HG03565 (cell line): ENCODE measurements at regions not wholly inside any gene's neighbourhood (a gene's known extent, or its start where the extent isn't known, plus 50 kb on each side); places are given as distances from the start of the nearest gene placed in this dataset.

Experiments used
- ATAC-seq: cut with Tn5 transposase; IDR thresholded peaks from one replicate; pipeline ENCODE4 v1.9.1; 2021; ENCODE audit warnings: mild to moderate bottlenecking, moderate library complexity; ENCODE audit not compliant: unreplicated experiment

DNA sequence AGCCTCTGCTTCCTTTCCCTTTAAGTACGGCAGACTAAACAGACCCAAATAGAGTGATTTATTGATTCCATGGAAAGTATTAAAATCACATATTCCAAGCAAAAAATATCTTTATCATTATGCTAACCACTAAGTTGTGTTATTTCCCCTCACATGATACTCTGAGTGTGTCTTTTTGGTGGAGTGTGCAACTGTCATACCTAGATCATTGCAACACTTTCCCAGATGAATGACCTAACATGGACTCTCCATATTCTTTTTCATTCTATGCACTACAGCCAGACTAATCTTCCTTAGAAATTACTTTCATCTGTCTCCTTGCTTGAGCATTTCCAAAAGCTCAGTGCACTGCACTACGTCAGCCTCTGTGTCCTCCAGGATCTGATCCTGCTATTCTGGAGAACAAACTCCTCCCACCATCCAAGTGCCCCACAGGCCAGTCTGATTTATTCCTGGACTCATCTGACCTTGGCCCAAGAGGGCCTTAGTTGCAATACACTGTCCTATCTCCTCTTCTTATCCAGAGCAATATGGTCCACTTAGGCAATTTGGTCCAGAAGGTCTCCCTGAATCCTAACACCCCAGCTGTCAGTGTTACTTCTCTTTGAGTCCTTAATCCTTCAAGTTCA is 263.3 kb upstream of the KLF6 start:
- ATAC-seq = no peak

DNA sequence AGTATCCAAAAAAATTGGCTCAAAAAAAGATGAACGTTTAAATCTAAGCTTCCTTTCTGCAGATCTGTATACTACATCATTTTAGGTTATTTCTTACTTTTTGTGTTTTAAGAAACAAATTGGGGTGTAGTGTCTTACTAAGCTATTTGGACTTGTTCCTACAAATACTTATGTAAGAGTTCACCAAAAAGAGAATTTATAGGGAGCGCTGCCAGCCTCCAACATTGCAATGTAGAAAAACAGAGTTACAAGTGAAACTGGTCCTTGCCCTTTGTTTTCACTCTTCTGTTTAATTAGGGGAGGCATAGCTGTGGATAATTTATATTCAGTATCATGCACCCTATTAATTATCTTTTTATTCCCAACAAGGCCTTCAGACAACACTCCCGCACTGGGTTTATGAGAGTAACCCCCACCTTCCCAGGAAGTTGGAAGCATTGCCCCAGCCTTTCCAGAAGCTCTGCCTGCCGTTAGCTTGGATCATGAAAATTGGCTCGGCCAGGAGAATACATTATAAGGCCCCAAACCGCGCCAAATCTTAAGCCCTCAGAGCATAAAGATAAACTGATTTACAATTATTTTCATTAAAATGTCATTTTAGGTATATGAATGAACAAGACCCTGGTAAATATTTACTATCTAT is 261.8 kb upstream of the KLF6 start:
- no peak for ATAC-seq

DNA sequence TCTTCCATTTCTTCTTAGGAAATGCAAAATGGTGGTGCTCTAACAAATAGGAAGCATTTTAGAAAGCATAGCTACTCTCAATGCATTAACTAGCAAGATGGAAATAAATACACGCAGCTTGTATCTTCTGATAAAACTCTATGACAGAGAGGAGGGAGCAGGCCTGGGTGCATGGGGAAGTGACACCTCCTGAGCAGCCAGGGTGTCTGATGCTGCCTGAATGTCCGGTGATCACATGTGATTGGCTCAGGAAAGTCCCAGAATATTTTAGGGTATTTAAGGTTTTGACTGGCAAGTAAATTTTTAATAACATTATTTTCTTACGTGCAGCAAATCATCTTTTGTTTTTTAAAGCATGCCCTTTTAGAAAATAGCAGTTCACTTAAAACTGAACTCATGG is 261.0 kb upstream of the KLF6 start:
- ATAC-seq = no peak

DNA sequence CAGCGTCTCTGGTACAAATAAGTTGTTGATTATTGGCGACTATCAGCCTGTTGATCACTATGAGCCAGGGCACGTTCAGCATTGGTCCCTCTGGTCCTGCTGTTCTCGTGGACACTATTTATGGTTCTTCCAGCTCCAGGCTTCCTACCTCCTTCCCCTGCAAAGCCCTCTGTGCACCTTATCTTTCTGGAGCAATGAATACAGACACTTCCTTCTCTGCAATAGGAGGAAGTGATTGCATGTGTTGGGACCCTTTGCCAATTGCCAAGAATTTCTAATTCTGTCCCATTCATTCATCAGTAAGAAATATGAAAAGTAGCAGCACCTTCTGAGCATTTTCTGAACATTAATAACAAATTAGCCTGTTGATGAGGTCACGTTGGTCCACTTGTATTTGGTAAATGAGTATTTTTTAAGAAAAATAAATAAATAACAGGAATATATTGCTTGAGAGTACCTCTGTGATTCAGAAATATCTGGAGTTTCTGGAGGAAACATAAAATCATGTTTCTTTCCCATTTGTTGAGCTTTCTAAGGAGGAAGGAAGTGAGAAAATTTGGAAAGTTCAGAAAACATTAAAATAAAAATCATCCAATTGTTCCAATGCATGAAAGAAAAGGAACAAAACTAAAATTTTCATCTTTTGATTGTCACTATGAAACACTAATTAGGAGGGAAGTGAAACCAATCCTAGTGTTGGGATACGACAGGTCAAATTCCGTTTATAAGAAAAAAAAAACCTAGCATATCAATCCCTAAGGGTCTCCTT is 259.1 kb upstream of the KLF6 start:
- ATAC-seq = no peak

DNA sequence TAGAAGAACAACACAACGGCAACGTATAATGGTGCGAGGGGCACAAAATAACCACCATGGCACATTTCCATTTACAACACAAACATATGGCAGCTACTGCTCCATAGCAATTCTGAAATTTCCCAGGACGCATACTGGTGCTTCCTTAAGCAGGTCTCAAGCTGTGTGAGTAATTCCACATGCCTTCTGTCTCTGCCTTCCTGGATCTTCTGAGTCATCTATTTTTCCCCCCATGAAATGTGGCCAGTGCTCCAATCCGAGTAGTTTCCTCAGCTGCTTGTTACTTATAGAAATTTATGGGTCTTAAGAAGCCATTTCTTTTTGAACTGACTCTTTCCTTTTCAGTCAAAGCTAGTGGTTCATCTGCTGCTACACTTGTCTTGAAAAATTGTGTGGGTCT is 256.6 kb upstream of the KLF6 start:
- no peak for ATAC-seq

DNA sequence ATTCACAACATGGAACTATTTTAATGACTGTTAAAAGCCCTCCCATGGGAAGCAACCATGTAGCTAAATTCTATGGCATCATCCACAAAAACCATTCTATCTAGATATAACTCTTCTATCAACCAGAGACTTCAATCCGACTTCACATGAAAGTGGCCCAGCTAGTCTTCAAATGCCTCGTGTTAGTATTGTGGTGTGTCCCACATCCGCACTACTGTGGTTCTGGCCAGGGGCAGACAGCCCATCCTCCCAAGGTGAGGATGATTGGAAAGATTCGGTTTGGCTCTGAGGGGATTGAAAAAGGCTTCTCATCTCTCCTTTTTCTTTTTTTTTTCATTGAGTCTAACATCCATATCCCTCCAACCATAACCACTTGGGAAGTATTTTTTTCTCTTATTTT is 253.0 kb upstream of the KLF6 start:
- no peak for ATAC-seq

DNA sequence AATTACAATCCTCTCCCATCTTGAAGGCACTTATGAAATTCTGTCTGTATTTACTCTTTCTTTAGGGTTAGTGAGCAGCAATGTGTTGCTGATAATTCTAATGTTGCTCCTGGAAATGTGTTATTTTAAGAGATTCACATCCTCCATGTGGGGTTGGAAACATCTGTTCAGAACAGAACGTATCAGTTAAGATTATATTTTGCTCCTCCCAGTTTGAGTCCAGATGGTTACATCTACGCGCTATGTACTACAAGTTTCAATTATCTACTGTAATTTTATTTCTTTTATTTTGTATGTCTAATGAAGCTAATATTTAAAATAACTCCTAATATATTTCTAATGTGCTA is 250.6 kb upstream of the KLF6 start:
- no peak for ATAC-seq

DNA sequence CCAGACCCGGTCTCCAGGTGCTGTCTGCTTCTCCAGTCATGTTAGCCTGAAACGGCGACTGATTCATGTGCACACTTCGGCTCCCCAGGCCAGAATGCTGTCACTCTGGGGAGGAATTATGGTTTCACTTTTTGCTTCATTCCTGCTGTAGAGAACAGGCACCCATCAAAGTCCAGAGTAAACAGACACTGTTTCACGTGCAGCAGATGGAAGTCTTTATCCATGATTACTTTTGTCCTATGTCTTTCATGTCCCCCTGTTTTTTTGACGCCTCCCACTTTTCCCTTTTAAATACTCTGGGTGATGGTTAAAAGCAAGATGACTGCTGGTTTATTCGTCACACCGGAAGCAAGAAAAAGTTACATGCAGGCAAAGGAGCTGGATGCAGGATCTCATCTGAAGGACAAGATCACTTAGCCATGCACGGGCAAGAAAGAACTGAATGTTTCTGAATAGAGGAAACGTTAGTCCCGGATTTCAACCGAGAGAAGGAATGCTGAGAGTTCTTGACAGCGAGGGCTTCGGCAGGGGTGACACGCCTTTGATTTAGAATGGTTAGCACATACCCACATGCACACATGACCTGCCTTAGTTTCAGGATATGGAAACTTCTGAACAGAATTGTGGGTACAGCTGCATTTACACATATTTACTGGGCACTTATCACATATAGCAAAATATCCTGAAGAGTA is 250.0 kb upstream of the KLF6 start:
- ATAC-seq = no peak

DNA sequence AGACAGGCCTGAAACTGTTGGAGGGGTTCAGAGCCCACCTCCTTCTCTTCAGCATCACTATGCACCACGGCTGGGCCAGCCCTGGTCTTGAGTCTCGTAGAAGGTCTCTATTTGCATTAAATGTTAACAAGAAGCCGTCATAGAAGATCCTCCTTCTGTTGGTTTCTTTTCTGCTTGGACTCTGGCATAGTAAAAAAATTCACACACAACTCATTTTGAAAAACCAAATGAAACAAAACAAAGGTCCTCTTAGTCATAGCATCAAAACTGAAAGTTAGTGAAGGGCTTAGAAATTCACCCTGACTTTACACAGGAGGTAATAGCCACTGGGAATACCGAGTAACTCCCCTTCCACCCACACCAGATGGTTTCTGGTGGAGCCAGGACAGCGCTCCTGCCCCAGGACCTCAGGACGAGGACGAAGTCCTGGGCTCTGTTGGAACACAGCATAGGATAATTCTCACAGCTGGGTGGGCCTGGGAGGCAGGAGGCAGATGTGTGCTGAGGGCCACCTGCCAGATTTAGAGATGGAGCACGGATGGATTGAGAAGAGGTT is 248.4 kb upstream of the KLF6 start:
- peak; percentile 92 for ATAC-seq

DNA sequence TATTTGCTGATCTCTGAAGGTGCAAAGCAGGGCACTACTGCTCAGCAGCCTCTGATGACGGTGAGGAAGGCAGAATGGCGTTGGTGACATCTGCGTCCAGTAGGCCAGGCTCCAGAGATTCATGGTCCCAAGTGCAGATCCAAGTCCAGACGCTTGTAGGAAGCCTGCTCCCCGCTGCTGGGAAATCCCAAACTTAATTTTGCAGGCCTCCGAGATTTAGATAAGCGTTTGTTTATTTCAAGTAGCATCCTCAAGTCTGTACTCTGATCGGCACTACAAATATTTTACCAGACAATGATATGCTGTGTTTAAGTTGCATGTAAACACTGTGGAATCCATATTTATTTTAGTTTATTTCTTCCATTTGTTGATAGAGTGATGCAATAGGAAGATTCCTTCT is 244.9 kb upstream of the KLF6 start:
- no peak for ATAC-seq

DNA sequence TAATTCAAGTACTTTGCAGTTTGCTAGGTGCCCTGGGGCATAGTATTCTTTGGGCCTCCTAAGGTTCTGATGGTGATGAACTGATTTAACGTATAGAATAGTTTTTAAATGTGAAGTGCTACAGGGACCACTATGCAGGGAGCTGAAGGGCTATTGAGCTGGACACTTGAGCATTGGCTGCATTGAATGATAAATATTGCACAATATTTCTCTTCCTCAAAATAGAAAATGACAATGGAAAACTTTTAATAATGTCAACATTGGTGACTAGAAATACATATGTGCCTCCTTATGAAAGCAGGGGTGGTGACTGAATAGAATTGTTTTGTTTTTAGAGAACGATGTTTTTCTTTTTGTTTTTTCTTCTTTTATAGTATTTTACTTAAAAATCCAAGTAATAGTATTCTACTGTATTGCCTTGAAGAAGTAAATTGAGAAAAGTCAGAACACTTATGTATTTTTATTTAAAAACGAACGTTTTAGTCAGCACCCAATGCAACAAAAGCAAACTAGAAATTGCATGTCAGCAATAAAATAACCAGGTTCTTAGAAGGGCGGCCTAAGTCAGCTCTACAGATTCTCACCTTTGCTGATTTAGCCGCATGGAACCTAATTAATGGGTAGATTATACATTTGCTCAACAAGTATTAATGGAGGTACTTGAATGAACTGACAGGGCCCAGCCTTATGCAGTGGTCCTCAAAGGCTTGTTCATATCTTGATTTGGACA is 244.0 kb upstream of the KLF6 start:
- no peak for ATAC-seq

DNA sequence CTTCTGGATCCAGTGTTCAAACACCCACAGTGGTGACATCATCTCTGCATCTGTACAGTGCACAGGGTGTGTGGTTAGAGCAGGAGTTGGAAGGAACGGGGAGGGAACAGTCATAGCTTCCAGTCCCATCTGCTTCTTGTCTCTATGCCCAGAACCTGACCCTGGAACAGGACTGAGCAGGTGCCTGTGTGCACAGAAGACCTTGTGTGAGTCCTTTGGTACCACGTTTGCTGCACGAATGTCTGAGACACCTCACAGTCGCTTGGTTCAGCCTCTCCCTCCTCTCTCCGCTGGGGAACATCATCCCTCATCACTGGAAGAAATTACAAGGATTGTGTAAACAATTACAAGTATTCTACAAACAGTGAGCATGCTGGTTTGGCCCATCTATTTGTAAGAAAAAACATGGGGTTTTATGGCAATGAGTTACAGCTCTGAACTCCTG is 243.0 kb upstream of the KLF6 start:
- no peak for ATAC-seq

DNA sequence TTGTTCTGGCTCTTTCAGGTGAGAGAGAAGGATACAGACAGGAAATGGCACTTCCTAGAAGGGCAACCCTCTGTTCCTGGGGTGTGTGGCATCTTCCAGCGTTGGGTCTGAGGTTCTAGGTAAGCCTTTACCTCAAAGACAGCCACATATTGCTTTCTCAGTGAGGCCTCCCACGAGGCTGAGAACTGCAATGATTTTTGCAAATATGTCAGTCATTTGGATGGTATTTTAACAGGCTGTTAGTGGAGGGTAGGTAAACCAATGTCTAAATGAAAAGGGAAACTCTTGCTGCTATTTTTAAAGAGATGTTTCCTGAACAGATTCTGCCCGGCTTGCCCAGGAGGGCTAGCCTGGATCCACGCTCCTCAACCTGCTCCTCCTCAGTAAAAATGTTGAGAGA is 240.3 kb upstream of the KLF6 start:
- ATAC-seq = no peak

DNA sequence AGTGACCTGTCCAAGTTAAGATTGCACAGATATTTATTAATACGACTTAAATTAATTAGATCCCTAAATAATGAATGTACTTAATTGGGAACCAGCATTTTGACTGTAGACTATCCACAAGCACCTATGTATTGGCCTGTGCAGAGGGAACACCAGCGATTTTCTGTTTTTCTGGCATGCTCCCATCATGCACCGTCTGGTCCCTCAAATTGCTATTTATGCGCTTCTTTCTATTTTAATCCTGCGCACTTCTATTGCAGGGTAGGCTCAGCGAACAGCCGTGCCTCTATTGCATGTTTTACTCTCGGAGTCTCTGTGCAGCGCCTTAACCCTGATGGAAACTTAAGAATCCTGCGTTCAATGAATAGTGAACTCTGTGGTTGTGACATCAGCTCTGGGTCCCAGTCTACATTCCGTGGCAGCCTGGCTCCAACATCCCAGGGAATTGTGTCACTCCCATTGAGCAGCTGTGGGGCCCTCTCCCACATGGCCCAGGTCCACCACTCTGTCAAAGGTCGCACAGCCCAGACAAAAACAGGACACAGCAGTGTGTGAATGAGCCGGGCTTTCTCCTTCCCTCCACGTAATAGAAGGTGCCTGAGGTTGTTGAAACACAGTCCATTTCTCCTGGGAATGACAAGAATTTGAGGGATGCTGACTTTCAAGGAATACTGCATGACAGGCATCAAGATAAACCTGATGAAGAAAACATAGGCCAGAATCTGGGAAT is 239.7 kb upstream of the KLF6 start:
- no peak for ATAC-seq

DNA sequence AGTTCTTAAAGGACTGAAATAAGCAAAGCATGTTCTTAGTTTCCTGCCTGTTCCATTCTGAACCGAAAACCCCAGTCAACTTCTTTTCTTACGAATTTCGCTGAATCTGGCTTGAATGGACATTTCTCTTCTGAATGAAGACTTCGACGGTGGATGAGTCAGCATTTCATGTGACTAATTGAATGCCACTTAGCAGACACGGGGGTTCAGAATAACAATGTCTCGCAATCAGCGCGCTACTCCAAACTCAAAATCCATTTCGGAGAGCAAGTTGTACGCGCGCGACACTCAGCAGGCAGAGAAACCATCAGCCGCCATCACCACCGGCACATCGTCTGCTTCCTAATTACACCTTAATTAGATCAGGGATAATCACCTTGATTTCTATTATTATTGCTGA is 239.0 kb upstream of the KLF6 start:
- no peak for ATAC-seq

DNA sequence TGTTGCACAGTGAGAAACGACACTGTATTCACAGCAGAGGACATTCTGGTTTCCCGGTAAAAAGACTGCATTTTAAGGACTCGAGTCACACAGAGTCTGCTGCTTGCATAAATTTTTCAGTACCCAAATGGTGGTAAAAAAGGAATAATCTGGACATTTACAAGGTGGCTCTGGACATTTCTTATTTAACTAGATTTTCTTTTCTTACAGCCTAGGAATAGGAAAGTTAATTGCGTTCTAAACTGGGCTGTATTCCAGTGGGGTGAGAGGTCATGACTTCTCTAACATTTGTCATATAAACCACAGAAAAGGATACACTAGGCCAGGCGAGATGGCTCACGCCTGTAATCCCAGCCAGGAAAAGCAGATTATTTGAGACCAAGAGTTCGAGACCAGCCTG is 237.5 kb upstream of the KLF6 start:
- ATAC-seq = no peak

DNA sequence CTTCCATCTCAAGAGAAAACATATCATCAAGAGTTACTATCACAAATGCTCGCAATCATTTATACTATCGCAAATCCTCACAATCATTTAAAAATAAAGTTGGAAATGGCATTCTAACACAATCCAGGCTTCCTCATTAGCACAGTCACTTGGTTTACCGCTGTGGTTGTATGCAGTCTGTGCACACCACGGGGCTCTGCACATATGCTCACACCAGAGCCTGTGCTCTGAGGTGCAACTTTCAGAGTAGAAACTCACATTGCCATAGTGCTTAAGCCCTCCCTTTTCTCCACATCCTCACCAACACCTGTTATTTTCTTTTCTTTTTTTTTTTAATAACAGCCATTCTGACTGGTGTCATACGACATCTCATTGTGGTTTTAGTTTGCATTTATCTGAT is 235.6 kb upstream of the KLF6 start:
- no peak for ATAC-seq

DNA sequence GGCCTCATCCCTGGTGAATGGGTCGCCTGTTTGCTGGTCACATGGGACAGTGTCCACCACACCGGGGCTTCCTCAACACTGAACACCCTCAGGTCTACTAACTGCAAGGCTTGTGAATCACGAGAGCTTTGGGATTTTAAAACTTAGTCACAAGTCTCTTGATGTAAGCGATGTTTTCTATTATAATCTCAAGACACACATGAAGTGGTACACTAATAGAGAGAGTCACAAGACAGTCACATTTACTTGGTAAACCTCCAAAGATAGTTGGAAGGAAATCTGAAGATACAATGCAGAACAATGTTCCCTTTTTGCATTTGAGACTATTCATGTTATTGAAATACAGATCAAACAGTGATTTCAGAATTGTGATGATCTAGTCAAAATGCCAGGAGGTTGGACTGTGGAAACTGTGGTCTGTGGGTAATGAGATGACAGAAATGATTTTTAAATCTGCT is 233.1 kb upstream of the KLF6 start:
- no peak for ATAC-seq

DNA sequence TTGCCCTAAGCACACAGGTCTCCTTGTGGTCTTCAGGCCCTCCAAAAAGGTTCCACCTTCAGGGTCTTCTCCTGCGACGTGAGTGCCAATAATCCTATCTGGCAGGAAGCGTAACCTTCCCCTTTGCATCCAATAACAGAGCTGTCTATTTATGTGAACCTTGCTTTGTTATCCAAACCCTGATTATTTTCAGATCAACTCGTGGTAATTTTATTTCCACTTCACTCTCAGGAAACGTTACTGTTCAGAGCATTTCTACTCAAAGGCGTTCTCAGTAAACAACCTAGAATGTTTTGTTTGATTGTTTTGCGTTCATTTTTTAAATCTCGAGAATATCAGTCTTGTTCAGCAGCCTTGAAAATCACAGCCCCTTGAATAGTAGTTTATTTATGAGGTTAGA is 232.3 kb upstream of the KLF6 start:
- ATAC-seq = no peak

DNA sequence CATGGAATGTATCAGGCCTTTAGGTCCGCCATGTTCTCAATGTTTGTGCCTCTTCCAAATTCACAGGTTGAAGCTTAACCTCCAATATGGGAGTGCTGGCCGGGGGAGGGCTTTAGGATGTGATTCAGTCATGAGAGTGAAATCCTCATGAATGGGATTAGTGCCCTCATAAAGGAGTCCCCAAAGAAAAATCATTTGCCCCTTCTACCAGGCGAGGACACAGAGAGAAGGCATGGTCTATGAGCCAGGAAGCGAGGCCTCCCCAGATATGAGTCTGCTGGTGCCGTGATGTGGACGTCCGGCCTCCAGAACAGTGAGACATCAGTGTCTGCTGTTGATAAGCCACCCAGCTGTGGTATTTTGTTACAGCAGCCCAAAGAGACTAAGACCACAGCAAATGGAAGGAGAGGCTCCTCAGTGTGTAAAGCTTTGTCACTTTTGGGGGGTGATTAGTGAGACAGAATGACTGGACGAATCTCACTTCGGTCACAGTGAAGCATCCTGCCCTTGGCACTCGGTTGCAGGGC is 231.3 kb upstream of the KLF6 start:
- ATAC-seq = no peak
